Omental fat pad (tissue), 3 donors: ENCODE measurements at regions not wholly inside any gene's neighbourhood (a gene's known extent, or its start where the extent isn't known, plus 50 kb on each side); places are given as distances from the start of the nearest gene placed in this dataset.
"Not testable (repeated sequence)": the region's sequence is repeated elsewhere in the genome, so short reads cannot be mapped to it uniquely, and the experiment has no call there.

Experiments
- ATAC-seq: fragments of 150-250 bp; one replicate; pipeline ENCODE4 v1.9.1; 2016; ENCODE audit warnings: mild to moderate bottlenecking, moderate library complexity; ENCODE audit not compliant: low FRiP score
- DNase-seq: peaks from one replicate; pipeline ENCODE4 v3.0.0-alpha.2; 2019; ENCODE audit warnings: low spot score
- CTCF ChIP-seq, 3 donors: fragments of 450-650 bp; IDR thresholded peaks; one replicate each; pipeline ENCODE4 v1.5.1; 2016 to 2017; ENCODE audit warnings: antibody characterized with exemption in 3 of 3, mild to moderate bottlenecking in 3 of 3, moderate library complexity in 2 of 3

GRCh38 chr13:67935626-67936025 is 705.5 kb upstream of the PCDH9 start:
- DNase-seq (no peak), ATAC-seq (no peak)
- TF ChIP-seq CTCF (IDR thresholded peaks at IDR 0.05), result no peak

- DNase-seq (no peak), ATAC-seq (no peak)
- TF ChIP-seq CTCF (IDR thresholded peaks at IDR 0.05), result no peak
Observed at GRCh38 chr13:67934617-67935330, 704.6 kb upstream of the PCDH9 start.

- TF ChIP-seq CTCF (IDR thresholded peaks at IDR 0.05), result no peak
- ATAC-seq (no peak), DNase-seq (no peak)
Observed at GRCh38 chr13:67932991-67933390, 702.9 kb upstream of the PCDH9 start.

GRCh38 chr13:67917291-67917987 is 687.3 kb upstream of the PCDH9 start:
- ATAC-seq, result no peak
- TF ChIP-seq CTCF (IDR thresholded peaks at IDR 0.05), result no peak
- DNase-seq, result no peak

- no peak for DNase-seq
- no peak for ATAC-seq
- no peak for TF ChIP-seq CTCF (IDR thresholded peaks at IDR 0.05)
Observed at GRCh38 chr13:67916650-67917049, 686.5 kb upstream of the PCDH9 start.

GRCh38 chr13:67914535-67914934 is 684.4 kb upstream of the PCDH9 start:
- ATAC-seq (no peak), DNase-seq (no peak)
- no peak for TF ChIP-seq CTCF (IDR thresholded peaks at IDR 0.05)

- not testable (repeated sequence) for DNase-seq, ATAC-seq
Observed at GRCh38 chr13:67902960-67903359, 672.8 kb upstream of the PCDH9 start.
